CD4-positive, alpha-beta T cell treated with Interferon gamma for 1 hour (primary cell): ENCODE measurements at regions not wholly inside any gene's neighbourhood (a gene's known extent, or its start where the extent isn't known, plus 50 kb on each side); places are given as distances from the start of the nearest gene placed in this dataset.

ENCODE experiments used
- DNase-seq: peaks from one replicate; pipeline ENCODE4 v3.0.0-alpha.2; 2020

GRCh38 chr5:4990017-4990416 is 150.1 kb upstream of the ADAMTS16 start:
- DNase-seq: no peak

- DNase-seq: no peak
Observed at GRCh38 chr5:4990462-4990861, 149.7 kb upstream of the ADAMTS16 start.

GRCh38 chr5:4991925-4992324 is 148.2 kb upstream of the ADAMTS16 start:
- no peak for DNase-seq

- no peak for DNase-seq
Observed at GRCh38 chr5:4995014-4995413, 145.1 kb upstream of the ADAMTS16 start.

- no peak for DNase-seq
Observed at GRCh38 chr5:5005353-5005752, 134.8 kb upstream of the ADAMTS16 start.

- DNase-seq: no peak
Observed at GRCh38 chr5:5006548-5006947, 133.6 kb upstream of the ADAMTS16 start.

GRCh38 chr5:5009240-5009639 is 130.9 kb upstream of the ADAMTS16 start:
- no peak for DNase-seq

- no peak for DNase-seq
Observed at GRCh38 chr5:5011151-5011550, 129.0 kb upstream of the ADAMTS16 start.

- no peak for DNase-seq
Observed at GRCh38 chr5:5014586-5015235, 125.4 kb upstream of the ADAMTS16 start.

- no peak for DNase-seq
Observed at GRCh38 chr5:5017827-5018577, 122.1 kb upstream of the ADAMTS16 start.

- no peak for DNase-seq
Observed at GRCh38 chr5:5018578-5018970, 121.6 kb upstream of the ADAMTS16 start.

- no peak for DNase-seq
Observed at GRCh38 chr5:5021436-5021835, 118.7 kb upstream of the ADAMTS16 start.

GRCh38 chr5:5025098-5025773 is 114.9 kb upstream of the ADAMTS16 start:
- DNase-seq: no peak

- no peak for DNase-seq
Observed at GRCh38 chr5:5025774-5026408, 114.2 kb upstream of the ADAMTS16 start.

GRCh38 chr5:5026409-5026785 is 113.7 kb upstream of the ADAMTS16 start:
- no peak for DNase-seq

GRCh38 chr5:5031665-5032064 is 108.5 kb upstream of the ADAMTS16 start:
- no peak for DNase-seq

GRCh38 chr5:5037674-5038073 is 102.5 kb upstream of the ADAMTS16 start:
- no peak for DNase-seq

GRCh38 chr5:5039918-5040317 is 100.2 kb upstream of the ADAMTS16 start:
- DNase-seq: no peak

GRCh38 chr5:5040712-5041111 is 99.4 kb upstream of the ADAMTS16 start:
- DNase-seq: no peak

GRCh38 chr5:5042806-5043205 is 97.3 kb upstream of the ADAMTS16 start:
- no peak for DNase-seq

- DNase-seq: no peak
Observed at GRCh38 chr5:5043346-5043745, 96.8 kb upstream of the ADAMTS16 start.

- DNase-seq: no peak
Observed at GRCh38 chr5:5044247-5044840, 95.8 kb upstream of the ADAMTS16 start.
